ENCODE measurements at regions not wholly inside any gene's neighbourhood (a gene's known extent, or its start where the extent isn't known, plus 50 kb on each side); places are given as distances from the start of the nearest gene placed in this dataset.

DNA sequence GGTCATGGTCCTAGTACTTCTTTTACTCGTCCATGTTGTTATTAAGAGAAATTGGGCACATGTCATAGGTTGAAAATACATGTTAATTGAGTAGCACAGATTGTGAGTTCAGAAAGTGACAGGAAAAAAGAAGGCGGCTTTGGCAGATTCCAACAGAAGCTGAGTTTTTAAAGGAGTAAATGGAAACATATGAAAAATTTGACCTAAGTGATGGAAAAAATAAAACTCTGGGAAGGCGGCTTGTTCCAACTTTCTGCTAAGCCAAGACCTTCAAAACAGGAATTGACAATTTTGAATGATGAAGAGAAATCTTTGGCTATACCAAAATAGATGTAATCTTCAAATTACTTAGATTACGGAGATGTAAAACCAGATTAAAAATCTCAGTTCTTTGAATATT, 868.0 kb downstream of the EPHA4 start:
- no peak overlapping the region for H3K4me3 ChIP-seq
- H3K27ac ChIP-seq = no peak overlapping the region
- 86 to 94% (median 89%) methylated on average over 4 of the region's 4 CpGs for WGBS, 5 donors
- no peak for DNase-seq
- no peaks in the 10 kb centered on the region for H3K36me3 ChIP-seq
- no peaks in the 10 kb centered on the region for H3K4me1 ChIP-seq
- H3K9me3 ChIP-seq = peaks cover 0 to 14% (median 10%) of the 10 kb centered on the region in 8 donors
- no peaks in the 10 kb centered on the region for H3K27me3 ChIP-seq (replicated peaks in 1 of 7)
- intact Hi-C loops (cut with DNase I; ENCODE audit: low total_unique reads) = no loop called here
- TF ChIP-seq POLR2A (IDR thresholded peaks at IDR 0.05) (no peak), POLR2AphosphoS5 (IDR thresholded peaks at IDR 0.05) (no peak)
- TF ChIP-seq, protein P1, sequence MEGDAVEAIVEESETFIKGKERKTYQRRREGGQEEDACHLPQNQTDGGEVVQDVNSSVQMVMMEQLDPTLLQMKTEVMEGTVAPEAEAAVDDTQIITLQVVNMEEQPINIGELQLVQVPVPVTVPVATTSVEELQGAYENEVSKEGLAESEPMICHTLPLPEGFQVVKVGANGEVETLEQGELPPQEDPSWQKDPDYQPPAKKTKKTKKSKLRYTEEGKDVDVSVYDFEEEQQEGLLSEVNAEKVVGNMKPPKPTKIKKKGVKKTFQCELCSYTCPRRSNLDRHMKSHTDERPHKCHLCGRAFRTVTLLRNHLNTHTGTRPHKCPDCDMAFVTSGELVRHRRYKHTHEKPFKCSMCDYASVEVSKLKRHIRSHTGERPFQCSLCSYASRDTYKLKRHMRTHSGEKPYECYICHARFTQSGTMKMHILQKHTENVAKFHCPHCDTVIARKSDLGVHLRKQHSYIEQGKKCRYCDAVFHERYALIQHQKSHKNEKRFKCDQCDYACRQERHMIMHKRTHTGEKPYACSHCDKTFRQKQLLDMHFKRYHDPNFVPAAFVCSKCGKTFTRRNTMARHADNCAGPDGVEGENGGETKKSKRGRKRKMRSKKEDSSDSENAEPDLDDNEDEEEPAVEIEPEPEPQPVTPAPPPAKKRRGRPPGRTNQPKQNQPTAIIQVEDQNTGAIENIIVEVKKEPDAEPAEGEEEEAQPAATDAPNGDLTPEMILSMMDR (IDR thresholded peaks at IDR 0.05 in 8 of 11, conservative IDR thresholded peaks at IDR 0.05 in 3 of 11) = no peak

DNA sequence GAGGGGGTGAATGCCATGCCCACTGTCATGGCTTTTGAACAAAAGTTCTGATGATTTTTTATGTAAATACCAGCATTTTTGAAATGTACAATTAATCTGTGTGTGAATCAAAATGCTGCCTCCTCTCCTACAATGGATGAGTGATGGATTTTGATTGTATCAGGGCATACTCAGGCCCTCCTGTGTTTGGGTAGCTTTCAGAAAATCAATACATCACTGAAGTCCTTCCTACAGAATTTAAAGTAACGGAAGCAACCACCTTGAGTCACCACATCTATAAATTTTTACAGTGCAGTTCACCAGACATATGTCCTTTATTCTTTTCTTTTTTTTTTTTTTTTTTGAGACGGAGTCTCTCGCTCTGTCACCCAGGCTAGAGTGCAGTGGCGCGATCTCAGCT, 867.3 kb downstream of the EPHA4 start:
- 78 to 100% (median 98%) methylated on average over 5 of the region's 5 CpGs for WGBS, 5 donors
- no peaks in the 10 kb centered on the region for H3K36me3 ChIP-seq
- intact Hi-C loops (cut with DNase I; ENCODE audit: low total_unique reads) = no loop called here

GRCh38 chr2:220705678-220706077, 866.4 kb downstream of the EPHA4 start:
- no peak overlapping the region for H3K27ac ChIP-seq
- H3K4me3 ChIP-seq = no peak overlapping the region
- TF ChIP-seq POLR2A (IDR thresholded peaks at IDR 0.05) = no peak
- TF ChIP-seq POLR2AphosphoS5 (IDR thresholded peaks at IDR 0.05) = no peak
- TF ChIP-seq, protein P1 (IDR thresholded peaks at IDR 0.05 in 8 of 11, conservative IDR thresholded peaks at IDR 0.05 in 3 of 11) = no peak
- H3K4me1 ChIP-seq = no peaks in the 10 kb centered on the region
- WGBS, 5 donors = 79 to 89% (median 86%) methylated on average over 4 of the region's 4 CpGs
- H3K36me3 ChIP-seq = no peaks in the 10 kb centered on the region
- DNase-seq = no peak
- no peaks in the 10 kb centered on the region for H3K27me3 ChIP-seq (replicated peaks in 1 of 7)
- H3K9me3 ChIP-seq = peaks cover 0 to 12% (median 9%) of the 10 kb centered on the region in 8 donors
- intact Hi-C loops (cut with DNase I; ENCODE audit: low total_unique reads) = no loop called here

More for the DNA sequence above, 867.3 kb downstream of the EPHA4 start:
- Histone ChIP-seq H3K27ac (no peak overlapping the region), H3K9me3 (peaks cover 0 to 14% (median 10%) of the 10 kb centered on the region in 8 donors), H3K4me1 (no peaks in the 10 kb centered on the region), H3K4me3 (no peak overlapping the region), H3K27me3 (replicated peaks in 1 of 7) (no peaks in the 10 kb centered on the region)
- TF ChIP-seq POLR2AphosphoS5 (IDR thresholded peaks at IDR 0.05) = no peak
- no peak for TF ChIP-seq POLR2A (IDR thresholded peaks at IDR 0.05)
- TF ChIP-seq, protein P1 (IDR thresholded peaks at IDR 0.05 in 8 of 11, conservative IDR thresholded peaks at IDR 0.05 in 3 of 11) = no peak
- no peak for DNase-seq

- DNase-seq = no peak
- Histone ChIP-seq H3K27ac (no peak overlapping the region), H3K4me3 (no peak overlapping the region), H3K9me3 (peaks cover 0 to 8% (median 0%) of the 10 kb centered on the region in 8 donors), H3K4me1 (no peaks in the 10 kb centered on the region), H3K27me3 (replicated peaks in 1 of 7) (no peaks in the 10 kb centered on the region), H3K36me3 (no peaks in the 10 kb centered on the region)
- TF ChIP-seq, protein P1 (IDR thresholded peaks at IDR 0.05 in 8 of 11, conservative IDR thresholded peaks at IDR 0.05 in 3 of 11) = no peak
- TF ChIP-seq POLR2AphosphoS5 (IDR thresholded peaks at IDR 0.05) = no peak
- TF ChIP-seq POLR2A (IDR thresholded peaks at IDR 0.05) = no peak
- 47 to 69% (median 52%) methylated on average over 3 of the region's 3 CpGs for WGBS, 5 donors
- intact Hi-C loops (cut with DNase I; ENCODE audit: low total_unique reads) = no loop called here
These were observed 864.8 kb downstream of the EPHA4 start for GRCh38 chr2:220707261-220707660.
